ENCODE measurements at regions not wholly inside any gene's neighbourhood (a gene's known extent, or its start where the extent isn't known, plus 50 kb on each side); places are given as distances from the start of the nearest gene placed in this dataset.

DNA sequence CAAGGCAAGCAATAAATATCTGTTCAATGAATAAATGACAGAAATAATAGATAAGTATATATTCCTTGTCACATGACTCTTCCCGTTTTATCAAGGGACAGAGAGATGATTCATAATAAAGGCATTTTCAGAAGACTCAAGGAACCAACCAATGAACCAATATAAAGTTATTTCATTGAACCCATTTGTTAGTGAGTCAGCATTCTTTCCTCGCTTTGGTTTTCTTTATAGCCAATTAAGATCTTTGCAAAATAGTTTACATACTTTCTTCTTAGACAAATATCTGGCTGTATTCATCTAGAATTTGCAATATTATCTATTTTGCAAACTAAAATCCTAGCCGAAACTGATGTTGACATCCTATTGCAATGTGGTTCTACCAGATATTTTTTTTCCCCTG is 269.4 kb downstream of the IL15 start:
- WGBS, 10 experiments: 8 to 100% (median 69%) methylated on average over 2 to 3 of the region's 3 CpGs; no CpG with 5 or more reads in 1 of the 10 experiments
- in situ Hi-C loops (cut with MboI; ENCODE audit: low pct_unique_long_range_greater_than_20kb in 2 of 9, low sequenced_read_pairs in 9 of 9, unreplicated experiment in 9 of 9): no loop called here
- ATAC-seq (replicated peaks in 6 of 8): peak in 1 of 8 experiments; percentile 33
- Histone ChIP-seq H3K4me1 (replicated peaks in 1 of 2) (peaks cover 0 to 10% of the 10 kb centered on the region in 2 donors), H3K4me3 (no peak overlapping the region), H3K27ac (no peak overlapping the region)

DNA sequence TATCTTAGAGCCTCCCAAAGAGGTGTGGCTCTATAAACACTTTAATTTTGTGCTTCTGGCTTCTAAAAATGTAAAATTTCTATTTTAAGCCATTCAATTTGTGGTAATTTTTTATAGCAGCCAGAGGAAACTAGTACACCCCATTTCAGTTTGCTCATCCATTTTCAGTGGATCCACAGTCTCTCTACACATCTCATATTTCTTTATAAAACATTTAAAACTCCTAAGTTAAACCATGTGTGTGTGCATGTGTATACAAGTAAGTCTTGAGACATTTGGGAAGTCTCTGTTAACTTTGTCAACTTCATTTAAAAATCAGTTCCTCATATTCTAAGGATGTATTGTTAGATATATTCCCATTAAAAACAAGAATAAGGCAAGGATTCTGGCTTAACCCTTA is 273.2 kb downstream of the IL15 start:
- no peak overlapping the region for H3K4me3 ChIP-seq
- in situ Hi-C loops (cut with MboI; ENCODE audit: low pct_unique_long_range_greater_than_20kb in 2 of 9, low sequenced_read_pairs in 9 of 9, unreplicated experiment in 9 of 9): no loop called here
- peak in 1 of 8 experiments; percentile 21 for ATAC-seq (replicated peaks in 6 of 8)

DNA sequence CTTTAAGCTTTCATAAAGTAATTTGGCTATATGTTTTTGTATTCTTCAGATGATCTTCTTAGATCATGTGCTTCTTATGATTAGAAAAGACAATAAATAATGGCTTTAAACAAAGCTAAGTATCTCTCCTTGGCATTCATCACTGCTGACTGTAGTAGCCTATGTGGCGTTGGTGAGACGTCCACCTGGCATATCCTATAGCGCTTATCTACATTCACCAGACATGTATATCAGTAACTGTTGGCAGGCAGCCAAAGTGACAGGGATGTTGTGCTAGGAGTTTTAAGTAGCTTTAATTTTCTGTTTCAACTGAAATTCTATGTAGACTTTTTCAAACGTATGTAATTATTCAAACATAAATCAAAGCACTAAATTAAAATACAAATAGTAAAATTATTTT is 276.4 kb downstream of the IL15 start:
- Histone ChIP-seq H3K27ac (no peak overlapping the region), H3K4me3 (no peak overlapping the region), H3K4me1 (replicated peaks in 1 of 2) (no peaks in the 10 kb centered on the region)
- ATAC-seq (replicated peaks in 6 of 8): no peak
- in situ Hi-C loops (cut with MboI; ENCODE audit: low pct_unique_long_range_greater_than_20kb in 2 of 9, low sequenced_read_pairs in 9 of 9, unreplicated experiment in 9 of 9): no loop called here
- WGBS, 10 experiments: 60 to 100% (median 72%) methylated on average over 1 to 4 of the region's 4 CpGs; no CpG with 5 or more reads in 1 of the 10 experiments

More for the DNA sequence above, 273.2 kb downstream of the IL15 start:
- no peak overlapping the region for H3K27ac ChIP-seq
- peaks cover 0 to 10% of the 10 kb centered on the region in 2 donors for H3K4me1 ChIP-seq (replicated peaks in 1 of 2)

DNA sequence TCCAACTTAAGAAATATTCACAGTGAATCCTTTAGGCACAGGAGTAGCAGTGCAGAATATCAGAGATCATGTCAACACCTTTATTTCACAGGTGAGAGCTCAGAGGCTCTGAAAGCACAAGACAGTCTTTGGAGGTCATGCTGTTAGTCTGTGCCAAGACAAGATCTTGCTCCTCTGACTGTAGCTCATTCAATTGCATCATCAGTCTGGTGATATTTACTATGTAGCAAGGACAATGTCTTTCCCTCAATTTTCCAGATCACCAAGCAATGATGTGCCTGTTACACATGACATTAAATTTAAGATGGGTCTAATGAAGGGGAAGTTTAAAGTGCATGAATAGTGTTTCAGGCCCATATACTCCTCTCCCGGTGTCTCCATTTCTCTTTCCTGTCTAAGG is 277.5 kb downstream of the IL15 start:
- no peak overlapping the region for H3K4me3 ChIP-seq
- 10 to 100% (median 100%) methylated on average over 1 of the region's 1 CpG; no CpG with 5 or more reads in 3 of the 10 experiments for WGBS, 10 experiments
- no peak overlapping the region for H3K27ac ChIP-seq
- H3K4me1 ChIP-seq (replicated peaks in 1 of 2): no peaks in the 10 kb centered on the region
- in situ Hi-C loops (cut with MboI; ENCODE audit: low pct_unique_long_range_greater_than_20kb in 2 of 9, low sequenced_read_pairs in 9 of 9, unreplicated experiment in 9 of 9): no loop called here
- ATAC-seq (replicated peaks in 6 of 8): peak in 5 of 8 experiments; percentile 28 to 71 (median 46)

DNA sequence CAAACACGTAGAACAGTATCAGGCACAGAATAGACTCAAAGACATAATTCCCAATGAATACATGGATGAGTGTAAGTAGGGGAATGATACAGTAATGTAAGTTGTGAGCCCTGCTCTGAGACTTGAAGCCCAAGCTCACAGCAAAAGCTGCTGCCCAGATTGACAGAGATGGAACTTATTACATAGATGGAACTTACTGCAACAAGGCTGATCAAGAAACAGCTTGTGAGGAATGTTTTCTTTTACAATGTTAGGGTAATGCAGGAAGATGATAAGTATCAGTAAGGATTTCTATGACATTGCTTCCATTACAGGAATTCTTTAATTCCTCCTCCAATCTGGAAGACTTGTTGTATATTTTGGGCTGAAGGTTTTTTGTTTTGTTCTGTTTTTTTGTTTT is 278.4 kb downstream of the IL15 start:
- H3K4me1 ChIP-seq (replicated peaks in 1 of 2): no peaks in the 10 kb centered on the region
- H3K4me3 ChIP-seq: no peak overlapping the region
- H3K27ac ChIP-seq: no peak overlapping the region
- in situ Hi-C loops (cut with MboI; ENCODE audit: low pct_unique_long_range_greater_than_20kb in 2 of 9, low sequenced_read_pairs in 9 of 9, unreplicated experiment in 9 of 9): no loop called here
- no peak for ATAC-seq (replicated peaks in 6 of 8)
- 36 to 100% (median 75%) methylated on average over 1 of the region's 1 CpG; no CpG with 5 or more reads in 3 of the 10 experiments for WGBS, 10 experiments

DNA sequence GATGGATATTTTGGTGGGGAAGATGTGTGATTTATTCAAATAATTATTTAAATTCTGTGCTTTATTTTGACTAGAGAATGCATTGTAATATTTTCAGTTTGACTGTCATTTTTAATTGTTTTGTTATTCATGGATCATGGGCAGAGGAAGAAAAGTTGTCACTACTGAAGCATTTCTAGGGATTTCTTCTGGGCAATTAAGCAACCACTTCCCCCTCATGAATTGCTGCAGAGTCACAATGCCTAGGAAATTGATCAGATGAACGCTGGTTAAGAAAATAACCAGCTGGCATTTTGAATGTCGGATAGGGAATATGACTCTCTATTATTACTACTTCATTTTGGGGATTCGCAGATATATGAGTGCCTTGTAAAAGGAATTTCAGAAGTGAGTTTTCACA is 283.3 kb downstream of the IL15 start:
- Histone ChIP-seq H3K4me1 (replicated peaks in 1 of 2) (no peaks in the 10 kb centered on the region), H3K27ac (no peak overlapping the region), H3K4me3 (no peak overlapping the region)
- WGBS, 10 experiments: 30 to 85% (median 61%) methylated on average over 2 to 3 of the region's 3 CpGs; no CpG with 5 or more reads in 3 of the 10 experiments
- no peak for ATAC-seq (replicated peaks in 6 of 8)
- in situ Hi-C loops (cut with MboI; ENCODE audit: low pct_unique_long_range_greater_than_20kb in 2 of 9, low sequenced_read_pairs in 9 of 9, unreplicated experiment in 9 of 9): no loop called here

DNA sequence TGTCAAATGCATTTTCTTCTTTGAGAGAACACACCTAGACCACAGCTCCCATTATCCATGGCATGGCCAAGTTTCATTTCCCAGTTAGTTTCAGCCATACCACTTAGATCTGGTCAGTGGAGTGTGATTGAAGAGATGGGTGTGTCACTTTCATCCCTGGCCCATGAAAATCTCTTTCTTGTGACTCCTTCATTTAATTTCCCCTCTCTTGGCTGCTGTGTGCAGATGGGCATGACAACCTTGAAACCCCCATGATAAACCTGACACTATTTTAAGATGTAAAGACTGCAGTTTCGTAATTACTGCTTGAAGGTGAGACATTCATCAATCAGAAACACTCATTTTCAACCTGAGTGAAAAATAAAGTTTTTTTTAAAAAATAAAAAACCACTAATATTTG is 284.9 kb downstream of the IL15 start:
- H3K27ac ChIP-seq: no peak overlapping the region
- no peak overlapping the region for H3K4me3 ChIP-seq
- ATAC-seq (replicated peaks in 6 of 8): no peak
- H3K4me1 ChIP-seq (replicated peaks in 1 of 2): peaks cover 0 to 8% of the 10 kb centered on the region in 2 donors
- 25 to 100% (median 80%) methylated on average over 1 of the region's 1 CpG; no CpG with 5 or more reads in 3 of the 10 experiments for WGBS, 10 experiments
- in situ Hi-C loops (cut with MboI; ENCODE audit: low pct_unique_long_range_greater_than_20kb in 2 of 9, low sequenced_read_pairs in 9 of 9, unreplicated experiment in 9 of 9): no loop called here

DNA sequence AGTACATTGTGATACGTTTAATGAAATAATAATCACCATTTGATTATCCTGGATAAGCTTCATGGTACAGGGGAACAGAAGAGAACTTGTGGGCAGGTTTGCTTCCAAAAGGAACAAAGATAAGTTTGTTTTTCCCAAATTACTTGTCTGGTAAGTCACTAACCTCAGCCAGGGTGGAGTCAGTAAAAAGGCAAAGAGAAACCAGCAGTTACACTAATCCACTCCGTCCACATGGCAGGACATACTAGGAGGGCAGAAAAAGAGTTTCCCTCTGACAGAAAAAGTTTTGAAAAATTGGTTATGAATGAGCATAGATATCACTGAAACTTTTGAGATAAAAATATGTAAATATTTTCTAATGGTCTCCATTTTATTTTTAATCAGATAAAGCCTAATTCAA is 285.9 kb downstream of the IL15 start:
- in situ Hi-C loops (cut with MboI; ENCODE audit: low pct_unique_long_range_greater_than_20kb in 2 of 9, low sequenced_read_pairs in 9 of 9, unreplicated experiment in 9 of 9): no loop called here
- peaks cover 3 to 14% of the 10 kb centered on the region in 2 donors for H3K4me1 ChIP-seq (replicated peaks in 1 of 2)
- WGBS, 10 experiments: 27 to 100% (median 85%) methylated on average over 1 to 2 of the region's 2 CpGs
- no peak for ATAC-seq (replicated peaks in 6 of 8)
- no peak overlapping the region for H3K4me3 ChIP-seq
- no peak overlapping the region for H3K27ac ChIP-seq

DNA sequence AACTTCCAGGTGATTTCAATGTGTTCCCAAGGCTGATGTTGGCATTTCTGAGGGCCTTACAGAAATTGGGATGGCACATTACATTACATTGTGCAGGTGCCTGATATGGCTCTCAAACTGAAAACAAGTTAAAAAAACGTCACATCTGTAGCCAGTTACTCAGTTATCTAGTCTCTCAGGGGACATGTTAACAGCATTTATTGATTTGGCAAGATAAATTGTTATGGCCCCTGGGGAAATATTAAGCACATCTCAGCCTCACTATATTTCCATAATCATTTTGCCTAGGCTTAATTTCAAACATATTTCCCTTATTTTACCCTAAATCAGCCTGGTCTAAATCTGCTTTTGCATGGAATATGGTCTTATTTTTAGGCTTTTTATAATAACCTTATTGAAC is 290.0 kb downstream of the IL15 start:
- peak in 5 of 8 experiments; percentile 24 to 88 (median 71) for ATAC-seq (replicated peaks in 6 of 8)
- Histone ChIP-seq H3K4me3 (no peak overlapping the region), H3K4me1 (replicated peaks in 1 of 2) (peaks cover 3 to 14% of the 10 kb centered on the region in 2 donors), H3K27ac (no peak overlapping the region)
- 0 to 56% (median 0%) methylated on average over 1 of the region's 1 CpG; no CpG with 5 or more reads in 3 of the 10 experiments for WGBS, 10 experiments
- in situ Hi-C loops (cut with MboI; ENCODE audit: low pct_unique_long_range_greater_than_20kb in 2 of 9, low sequenced_read_pairs in 9 of 9, unreplicated experiment in 9 of 9): no loop called here

DNA sequence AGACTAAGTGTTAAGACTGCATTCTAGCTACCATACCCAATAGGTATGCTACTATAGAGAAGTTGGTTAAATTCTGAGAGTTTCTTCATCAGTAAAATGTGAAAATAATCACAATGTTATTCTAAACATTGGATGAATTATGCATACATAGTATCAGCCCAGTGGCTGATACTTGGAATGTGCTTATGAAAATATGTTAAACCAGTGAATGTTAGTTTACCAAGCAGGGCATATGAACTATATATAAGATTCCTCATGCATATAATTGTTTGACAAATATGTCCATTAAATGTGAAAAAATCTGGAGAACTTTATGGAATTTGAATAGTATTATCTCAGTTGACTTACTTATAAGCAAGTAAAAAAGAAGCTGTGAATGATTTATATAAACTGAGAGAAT is 296.1 kb downstream of the IL15 start:
- in situ Hi-C loops (cut with MboI; ENCODE audit: low pct_unique_long_range_greater_than_20kb in 2 of 9, low sequenced_read_pairs in 9 of 9, unreplicated experiment in 9 of 9): no loop called here
- no peak overlapping the region for H3K4me3 ChIP-seq
- no peaks in the 10 kb centered on the region for H3K4me1 ChIP-seq (replicated peaks in 1 of 2)
- no peak overlapping the region for H3K27ac ChIP-seq
- ATAC-seq (replicated peaks in 6 of 8): peak in 1 of 8 experiments; percentile 92

DNA sequence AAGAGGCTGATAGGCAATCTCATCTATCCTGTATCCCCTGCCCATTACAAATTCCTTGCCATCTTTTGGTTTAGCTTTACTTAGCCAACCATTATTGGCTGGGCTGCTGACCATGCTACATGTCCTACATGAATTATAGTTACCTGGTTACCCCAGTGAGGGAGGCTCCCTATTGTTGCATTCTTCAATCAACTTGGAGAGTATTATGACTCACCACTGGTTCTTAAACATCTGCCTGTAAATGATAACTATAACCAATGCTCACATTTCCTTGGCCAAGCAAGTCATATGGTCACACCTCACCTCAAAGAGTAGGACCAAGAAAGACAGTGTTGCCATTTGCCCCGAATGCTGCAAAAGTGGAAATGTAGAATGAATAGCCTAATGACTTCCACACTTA is 297.6 kb downstream of the IL15 start:
- in situ Hi-C loops (cut with MboI; ENCODE audit: low pct_unique_long_range_greater_than_20kb in 2 of 9, low sequenced_read_pairs in 9 of 9, unreplicated experiment in 9 of 9): no loop called here

DNA sequence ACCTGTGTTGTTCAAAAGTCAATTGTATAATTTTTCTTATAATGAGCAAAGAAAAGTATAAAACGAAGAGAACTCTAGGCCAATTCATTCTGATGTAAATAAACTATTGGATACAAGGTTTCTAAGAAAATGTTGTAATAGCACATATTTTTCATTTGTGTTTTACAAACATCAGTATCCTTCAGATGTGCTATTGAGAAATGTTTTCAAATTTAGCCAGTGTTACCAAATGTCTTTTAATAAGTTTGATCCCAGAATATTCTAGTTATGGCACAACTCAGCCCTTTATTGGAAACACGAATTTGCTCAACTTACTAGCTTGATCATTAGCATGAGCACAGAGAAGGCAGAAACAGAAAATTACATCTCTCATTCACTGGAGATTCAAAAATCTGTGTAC is 319.3 kb downstream of the IL15 start:
- H3K27ac ChIP-seq: no peak overlapping the region
- H3K4me1 ChIP-seq (replicated peaks in 1 of 2): peaks cover 0 to 6% of the 10 kb centered on the region in 2 donors
- ATAC-seq (replicated peaks in 6 of 8): no peak
- WGBS, 10 experiments: 8 to 83% (median 52%) methylated on average over 1 to 2 of the region's 2 CpGs
- in situ Hi-C loops (cut with MboI; ENCODE audit: low pct_unique_long_range_greater_than_20kb in 2 of 9, low sequenced_read_pairs in 9 of 9, unreplicated experiment in 9 of 9): no loop called here
- no peak overlapping the region for H3K4me3 ChIP-seq

More for the DNA sequence above, 297.6 kb downstream of the IL15 start:
- Histone ChIP-seq H3K4me3 (no peak overlapping the region), H3K27ac (no peak overlapping the region), H3K4me1 (replicated peaks in 1 of 2) (no peaks in the 10 kb centered on the region)
- no peak for ATAC-seq (replicated peaks in 6 of 8)
- WGBS, 10 experiments: 60 to 100% (median 100%) methylated on average over 1 of the region's 1 CpG; no CpG with 5 or more reads in 4 of the 10 experiments

DNA sequence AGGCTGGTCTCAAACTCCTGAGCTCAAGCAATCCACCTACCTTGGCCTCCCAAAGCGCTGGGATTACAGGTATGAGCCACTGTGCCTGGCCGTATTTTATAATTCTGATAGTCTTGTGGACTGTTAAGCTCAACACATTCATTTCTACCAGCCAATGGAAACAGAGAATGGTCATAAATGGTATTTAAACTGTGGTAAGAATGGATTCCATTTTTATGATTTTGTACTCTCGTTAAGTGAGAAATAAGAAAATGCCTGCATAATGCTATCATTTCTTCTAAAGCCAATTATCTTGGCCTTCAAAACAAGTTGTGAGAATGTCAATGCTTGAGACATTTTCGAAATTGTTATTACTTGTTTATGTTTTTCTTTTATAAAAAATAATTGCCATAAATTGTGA is 321.0 kb downstream of the IL15 start:
- in situ Hi-C loops (cut with MboI; ENCODE audit: low pct_unique_long_range_greater_than_20kb in 2 of 9, low sequenced_read_pairs in 9 of 9, unreplicated experiment in 9 of 9): no loop called here
- ATAC-seq (replicated peaks in 6 of 8): no peak
- 0 to 95% (median 75%) methylated on average over 1 to 4 of the region's 4 CpGs for WGBS, 10 experiments
- H3K4me1 ChIP-seq (replicated peaks in 1 of 2): peaks cover 0 to 6% of the 10 kb centered on the region in 2 donors
- H3K27ac ChIP-seq: no peak overlapping the region
- H3K4me3 ChIP-seq: no peak overlapping the region

DNA sequence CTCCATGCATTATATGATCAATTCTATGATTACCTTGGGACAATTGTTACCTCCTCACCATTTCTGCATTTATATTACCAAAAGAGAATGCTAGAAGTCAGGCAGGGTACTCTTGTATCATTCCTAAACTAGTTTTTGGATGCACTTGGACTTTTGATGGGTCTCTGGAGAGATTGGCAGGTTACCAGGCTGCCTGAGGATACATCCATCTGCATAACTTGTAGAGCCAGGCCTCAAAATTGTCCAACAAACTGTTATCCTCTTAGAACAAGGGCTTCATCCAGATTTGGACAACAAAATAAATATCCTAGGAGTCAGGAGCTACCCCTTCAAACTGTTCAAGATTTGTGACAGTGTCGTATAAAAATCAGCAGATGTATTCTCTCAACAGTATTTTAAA is 326.1 kb downstream of the IL15 start:
- Histone ChIP-seq H3K4me3 (no peak overlapping the region), H3K4me1 (replicated peaks in 1 of 2) (peaks cover 0 to 6% of the 10 kb centered on the region in 2 donors), H3K27ac (no peak overlapping the region)
- no peak for ATAC-seq (replicated peaks in 6 of 8)
- in situ Hi-C loops (cut with MboI; ENCODE audit: low pct_unique_long_range_greater_than_20kb in 2 of 9, low sequenced_read_pairs in 9 of 9, unreplicated experiment in 9 of 9): no loop called here
- 40 to 100% (median 80%) methylated on average over 1 of the region's 1 CpG; no CpG with 5 or more reads in 7 of the 10 experiments for WGBS, 10 experiments

Data from motor neuron (in vitro differentiated cells).